ENCODE measurements at regions not wholly inside any gene's neighbourhood (a gene's known extent, or its start where the extent isn't known, plus 50 kb on each side); places are given as distances from the start of the nearest gene placed in this dataset.
"Not testable (repeated sequence)": the region's sequence is repeated elsewhere in the genome, so short reads cannot be mapped to it uniquely, and the experiment has no call there.

DNA sequence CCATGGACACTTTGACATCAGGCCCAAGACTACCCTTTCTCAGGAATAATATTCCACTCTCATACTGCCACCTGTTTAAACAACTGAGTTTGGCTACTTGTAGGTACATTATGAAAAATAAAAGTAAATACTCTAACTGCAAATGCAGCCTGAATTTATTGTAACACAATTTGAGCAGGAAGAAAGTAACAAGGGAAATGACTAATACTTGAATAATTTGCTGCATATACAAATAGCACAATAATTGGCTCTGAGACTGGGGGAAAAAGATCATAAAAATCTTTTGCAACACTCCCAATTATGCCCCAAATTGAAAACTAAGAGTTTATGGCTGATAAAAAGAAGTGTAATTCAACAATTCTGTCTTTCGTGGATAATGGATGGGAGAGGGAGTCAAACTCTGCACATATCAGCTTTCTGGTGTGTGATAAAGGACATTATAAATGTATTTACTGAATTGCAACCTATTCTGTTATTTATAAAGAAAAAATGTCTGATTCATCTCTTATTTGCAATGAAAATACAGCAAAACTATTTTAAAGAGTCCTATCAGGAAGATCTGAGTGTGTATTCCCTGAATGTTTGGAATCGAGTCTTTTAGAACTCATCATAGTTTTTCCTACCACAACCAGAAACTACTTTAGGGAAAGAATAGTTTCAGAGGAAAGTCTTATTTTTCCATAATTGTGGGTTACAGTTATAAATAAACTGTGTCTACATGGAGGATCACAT, 359.0 kb downstream of the JRKL start:
- H3K27me3 ChIP-seq (ENCODE audit: low read depth) = no peaks in the 10 kb centered on the region
- intact Hi-C loops (cut with DNase I) = no loop called here
- no peak overlapping the region for H3K4me3 ChIP-seq
- no peaks in the 10 kb centered on the region for H3K9me3 ChIP-seq
- H3K4me1 ChIP-seq = no peaks in the 10 kb centered on the region
- no peaks in the 10 kb centered on the region for H3K36me3 ChIP-seq
- no peak for TF ChIP-seq CTCF (IDR thresholded peaks at IDR 0.05)
- no peak for DNase-seq
- ATAC-seq = no peak
- H3K27ac ChIP-seq = no peak overlapping the region

- intact Hi-C loops (cut with DNase I); ATAC-seq; H3K4me1 ChIP-seq; H3K27me3 ChIP-seq (ENCODE audit: low read depth); DNase-seq; H3K9me3 ChIP-seq; H3K4me3 ChIP-seq; H3K36me3 ChIP-seq; H3K27ac ChIP-seq: not testable (repeated sequence)
Observed at GRCh38 chr11:96751807-96752206, 362.0 kb downstream of the JRKL start.

DNA sequence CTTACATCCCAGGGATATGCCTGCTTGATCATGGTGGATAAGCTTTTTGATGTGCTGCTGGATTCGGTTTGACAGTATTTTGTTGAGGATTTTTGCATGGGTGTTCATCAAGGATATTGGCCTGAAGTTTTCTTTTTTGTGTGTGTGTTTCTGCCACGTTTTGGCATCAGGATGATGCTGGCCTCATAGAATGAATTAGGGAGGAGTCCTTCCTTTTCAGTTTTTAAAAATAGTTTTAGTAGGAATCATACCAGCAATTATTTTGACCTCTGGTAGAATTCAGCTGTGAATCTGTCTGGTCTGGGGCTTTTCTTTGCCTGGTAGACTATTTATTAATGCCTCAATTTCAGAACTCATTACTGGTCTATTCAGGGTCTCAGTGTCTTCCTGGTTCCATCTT, 362.4 kb downstream of the JRKL start:
- no peak for TF ChIP-seq CTCF (IDR thresholded peaks at IDR 0.05)
- Histone ChIP-seq H3K9me3 (no peaks in the 10 kb centered on the region), H3K27ac (no peak overlapping the region), H3K4me1 (no peaks in the 10 kb centered on the region), H3K4me3 (no peak overlapping the region), H3K27me3 (ENCODE audit: low read depth) (no peaks in the 10 kb centered on the region), H3K36me3 (no peaks in the 10 kb centered on the region)
- DNase-seq (no peak), ATAC-seq (no peak)
- intact Hi-C loops (cut with DNase I) = no loop called here

DNA sequence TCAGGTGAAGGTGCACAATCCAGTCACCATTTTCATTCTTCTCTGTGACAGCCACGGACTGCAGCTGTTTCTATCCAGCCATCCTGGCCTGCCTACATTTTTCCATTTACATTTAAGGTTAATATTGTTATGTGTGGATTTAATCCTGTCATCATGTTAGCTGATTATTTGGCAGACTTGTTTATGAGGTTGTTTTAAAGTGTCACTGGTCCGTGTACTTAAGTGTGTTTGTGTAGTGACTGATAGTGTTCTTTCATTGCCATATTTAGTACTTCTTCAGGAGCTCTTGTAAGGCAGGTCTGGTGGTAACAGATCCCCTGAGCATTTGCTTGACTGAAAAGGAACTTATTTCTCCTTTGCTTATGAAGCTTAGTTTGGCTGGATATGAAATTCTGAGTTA, 364.2 kb downstream of the JRKL start:
- DNase-seq (no peak), ATAC-seq (no peak)
- Histone ChIP-seq H3K27ac (no peak overlapping the region), H3K4me3 (no peak overlapping the region), H3K27me3 (ENCODE audit: low read depth) (no peaks in the 10 kb centered on the region), H3K4me1 (no peaks in the 10 kb centered on the region), H3K36me3 (no peaks in the 10 kb centered on the region), H3K9me3 (no peaks in the 10 kb centered on the region)
- intact Hi-C loops (cut with DNase I) = no loop called here
- TF ChIP-seq CTCF (IDR thresholded peaks at IDR 0.05) = no peak

GRCh38 chr11:96755209-96755608, 365.4 kb downstream of the JRKL start:
- Histone ChIP-seq H3K27me3 (ENCODE audit: low read depth) (no peaks in the 10 kb centered on the region), H3K4me1 (no peaks in the 10 kb centered on the region), H3K9me3 (no peaks in the 10 kb centered on the region), H3K27ac (no peak overlapping the region), H3K4me3 (no peak overlapping the region), H3K36me3 (no peaks in the 10 kb centered on the region)
- no peak for ATAC-seq
- DNase-seq = no peak
- no peak for TF ChIP-seq CTCF (IDR thresholded peaks at IDR 0.05)
- intact Hi-C loops (cut with DNase I) = no loop called here

GRCh38 chr11:96755752-96756151, 365.9 kb downstream of the JRKL start:
- no peak for TF ChIP-seq CTCF (IDR thresholded peaks at IDR 0.05)
- Histone ChIP-seq H3K4me3 (no peak overlapping the region), H3K27me3 (ENCODE audit: low read depth) (no peaks in the 10 kb centered on the region), H3K9me3 (no peaks in the 10 kb centered on the region), H3K36me3 (no peaks in the 10 kb centered on the region), H3K4me1 (no peaks in the 10 kb centered on the region), H3K27ac (no peak overlapping the region)
- intact Hi-C loops (cut with DNase I) = no loop called here
- DNase-seq (no peak), ATAC-seq (no peak)
